Kidney (tissue), 13 donors: ENCODE measurements at regions not wholly inside any gene's neighbourhood (a gene's known extent, or its start where the extent isn't known, plus 50 kb on each side); places are given as distances from the start of the nearest gene placed in this dataset.

Source experiments
- DNase-seq, 5 donors: peaks; one replicate each; pipeline ENCODE4 v3.0.0-alpha.2; 2013 to 2020
- FAIRE-seq: peaks from 2 replicates; lab custom pipeline; 2012; peaks lifted over from hg19 to GRCh38; lab: Jason Lieb, UNC
- H3K27ac ChIP-seq, 2 donors: one replicate each; pipeline ENCODE4 v1.7.0; 2013; ENCODE audit warnings: low read depth in 2 of 2, low read length in 2 of 2, inconsistent platforms in 1 of 2
- H3K27me3 ChIP-seq: one replicate; pipeline ENCODE4 v1.7.1; 2013; ENCODE audit warnings: low read length, inconsistent platforms; ENCODE audit not compliant: control insufficient read depth, insufficient read depth
- H3K36me3 ChIP-seq, 3 donors: one replicate each; pipeline versions ENCODE4 v1.7.0 to v1.7.1; 2013; ENCODE audit warnings: low read length in 3 of 3, control low read depth in 1 of 3, inconsistent platforms in 1 of 3; ENCODE audit not compliant: insufficient read depth in 3 of 3, control insufficient read depth in 2 of 3
- H3K4me1 ChIP-seq, 3 donors: one replicate each; pipeline versions ENCODE4 v1.7.0 to v1.7.1; 2013; ENCODE audit warnings: low read length in 3 of 3, inconsistent platforms in 1 of 3, low read depth in 1 of 3; ENCODE audit not compliant: control insufficient read depth in 2 of 3, insufficient read depth in 2 of 3
- H3K4me3 ChIP-seq, 3 donors: one replicate each; pipeline versions ENCODE4 v1.7.0 to v1.8.1; 2013; ENCODE audit warnings: low read length in 3 of 3, control low read depth in 1 of 3, inconsistent platforms in 1 of 3
- H3K9ac ChIP-seq, 3 donors: one replicate each; pipeline versions ENCODE4 v1.7.0 to v1.7.1; 2013; ENCODE audit warnings: low read length in 3 of 3, control low read depth in 1 of 3, inconsistent platforms in 1 of 3
- H3K9me3 ChIP-seq, 3 donors: one replicate each; pipeline versions ENCODE4 v1.7.0 to v1.7.1; 2013; ENCODE audit warnings: low read length in 3 of 3, control low read depth in 1 of 3, inconsistent platforms in 1 of 3; ENCODE audit not compliant: control insufficient read depth in 2 of 3, insufficient read depth in 1 of 3
- CTCF ChIP-seq: IDR thresholded peaks from 3 replicates; pipeline ENCODE4 v1.5.1; 2012; ENCODE audit warnings: mild to moderate bottlenecking, moderate library complexity, borderline replicate concordance; ENCODE audit not compliant: insufficient read depth; ENCODE audit errors: extremely low read depth
- intact Hi-C: fragments of 100-400 bp; cut with DNase I; formaldehyde crosslinking; loops from one replicate; pipeline ENCODE4 v1.11.1; 2022
- donor health status: control.
- donor health status: control.
- donor health status: control.
- donor health status: control.
- donor health status: control.
- donor health status: DM: yes; HTN: yes; CAD: no.
- donor health status: Normal renal cell carcinoma (clear cell type).

DNA sequence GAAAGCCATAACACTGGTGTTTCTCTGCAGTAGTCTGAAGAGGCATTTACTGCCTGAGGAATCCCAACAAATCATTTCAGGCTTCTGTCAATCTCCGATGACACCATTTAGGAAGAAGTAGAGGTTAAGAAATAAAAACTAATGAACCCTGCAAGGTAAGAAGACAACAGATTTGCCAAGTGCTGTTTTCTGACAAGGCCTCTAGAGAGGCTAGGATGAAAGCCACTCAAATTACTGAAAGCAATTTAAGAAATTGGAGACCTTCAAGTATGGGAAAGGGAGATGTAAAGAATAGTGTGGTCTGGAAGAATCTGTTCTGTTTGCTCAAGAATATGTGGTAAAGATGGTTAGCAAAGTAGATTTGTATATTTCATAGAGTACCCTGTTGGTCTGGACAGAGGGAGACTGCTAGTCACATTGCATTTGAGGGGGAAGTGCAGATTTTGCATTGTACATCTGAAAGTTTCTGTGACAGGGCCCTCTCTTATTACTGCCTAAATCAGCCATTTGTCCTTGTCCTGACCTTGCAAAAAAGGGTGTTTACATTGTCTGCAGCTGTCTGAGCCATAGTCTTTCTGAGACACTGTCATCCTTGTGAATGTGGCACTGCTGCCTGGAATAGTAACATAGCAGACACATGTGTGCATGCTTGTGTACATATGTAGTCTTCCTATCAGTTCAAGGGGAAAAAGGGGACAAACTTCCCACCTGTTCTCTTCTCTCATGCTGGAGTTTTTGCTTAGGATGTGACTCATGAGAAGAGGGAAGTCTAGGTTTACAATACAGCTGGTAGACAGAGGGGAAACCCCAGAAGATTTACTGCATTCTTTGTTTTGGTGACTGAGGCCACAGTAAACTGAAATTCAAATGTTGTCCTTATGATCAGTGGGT is 640.2 kb upstream of the KIRREL3 start:
- H3K27ac ChIP-seq: no peak overlapping the region
- DNase-seq: peak in 3 of 5 donors; percentile 48 to 83 (median 80)
- H3K4me3 ChIP-seq: no peak overlapping the region
- intact Hi-C loops: no loop called here
- H3K9ac ChIP-seq: no peak overlapping the region
- H3K27me3 ChIP-seq: no peaks in the 10 kb centered on the region
- TF ChIP-seq CTCF: no peak
- H3K36me3 ChIP-seq: no peaks in the 10 kb centered on the region
- FAIRE-seq: no peak
- no peaks in the 10 kb centered on the region for H3K9me3 ChIP-seq
- H3K4me1 ChIP-seq: peaks cover 0 to 5% (median 0%) of the 10 kb centered on the region in 3 donors

- Histone ChIP-seq H3K9ac (no peak overlapping the region), H3K4me3 (no peak overlapping the region), H3K4me1 (peaks cover 0 to 5% (median 0%) of the 10 kb centered on the region in 3 donors), H3K9me3 (no peaks in the 10 kb centered on the region), H3K36me3 (no peaks in the 10 kb centered on the region), H3K27ac (no peak overlapping the region), H3K27me3 (no peaks in the 10 kb centered on the region)
- DNase-seq (no peak), FAIRE-seq (no peak)
- intact Hi-C loops: no loop called here
- no peak for TF ChIP-seq CTCF
Observed at GRCh38 chr11:127639916-127640315, 639.3 kb upstream of the KIRREL3 start.

GRCh38 chr11:127632976-127633680 is 632.6 kb upstream of the KIRREL3 start:
- no peak for FAIRE-seq
- intact Hi-C loops: no loop called here

More at GRCh38 chr11:127632976-127633680, 632.6 kb upstream of the KIRREL3 start:
- no peak overlapping the region for H3K9ac ChIP-seq
- no peak for TF ChIP-seq CTCF
- H3K27me3 ChIP-seq: no peaks in the 10 kb centered on the region
- H3K27ac ChIP-seq: no peak overlapping the region
- no peak for DNase-seq
- no peak overlapping the region for H3K4me3 ChIP-seq
- H3K9me3 ChIP-seq: no peaks in the 10 kb centered on the region
- peaks cover 0 to 2% (median 2%) of the 10 kb centered on the region in 3 donors for H3K4me1 ChIP-seq
- no peaks in the 10 kb centered on the region for H3K36me3 ChIP-seq
